Loucy (cell line): ENCODE measurements at regions not wholly inside any gene's neighbourhood (a gene's known extent, or its start where the extent isn't known, plus 50 kb on each side); places are given as distances from the start of the nearest gene placed in this dataset.

ENCODE experiments used
- CTCF ChIP-seq: fragments of 200-600 bp; sonication (generic); conservative IDR thresholded peaks from 2 replicates; pipeline ENCODE4 v1.5.1; 2014; ENCODE audit warnings: mild to moderate bottlenecking, antibody characterized with exemption, low read length
- EZH2phosphoT487 ChIP-seq: fragments of 200-600 bp; IDR thresholded peaks from 2 replicates; pipeline ENCODE4 v1.6.1; 2018; ENCODE audit warnings: antibody characterized with exemption, mild to moderate bottlenecking, moderate library complexity, borderline replicate concordance

DNA sequence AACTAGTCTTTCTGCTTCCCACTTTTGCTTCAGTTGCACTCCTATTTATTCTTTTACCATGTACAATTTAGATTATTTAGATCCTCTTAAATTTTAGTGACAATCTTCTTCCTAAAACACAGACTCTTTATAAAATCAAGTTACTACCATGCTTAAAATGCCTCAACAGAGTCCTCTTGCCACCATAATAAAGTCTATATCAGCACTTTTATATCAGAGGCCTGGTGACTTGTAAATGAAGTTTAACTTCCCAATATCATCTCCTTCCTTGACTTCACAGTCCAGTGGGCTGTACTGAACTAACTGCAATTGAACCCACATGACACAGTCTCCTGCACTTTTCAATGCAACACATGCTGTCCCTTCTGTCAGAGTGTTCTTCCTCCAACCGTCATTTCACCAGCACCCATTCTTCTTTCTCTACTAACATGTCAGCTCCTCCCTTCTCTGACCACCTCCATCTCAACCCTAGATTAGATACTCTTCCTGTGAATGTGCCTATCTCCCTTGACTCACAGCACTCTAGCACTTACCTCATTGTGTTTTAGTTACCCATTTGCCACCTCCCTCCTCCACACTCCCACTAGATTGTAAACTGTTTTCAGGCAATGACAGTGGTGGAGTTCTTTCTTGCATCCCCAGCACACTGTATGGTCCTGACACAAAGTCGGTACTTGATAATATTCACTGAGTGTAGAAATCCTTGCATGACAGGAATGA, 414.9 kb downstream of the SATB2 start:
- TF ChIP-seq CTCF (no peak), EZH2phosphoT487 (no peak)
